HUES48 (cell line): ENCODE measurements at regions not wholly inside any gene's neighbourhood (a gene's known extent, or its start where the extent isn't known, plus 50 kb on each side); places are given as distances from the start of the nearest gene placed in this dataset.

Experiments used
- H3K27ac ChIP-seq: one replicate; pipeline ENCODE4 v1.7.0; 2013; ENCODE audit warnings: low read depth, low read length, inconsistent platforms
- H3K27me3 ChIP-seq: 2 replicates; pipeline ENCODE4 v1.6.1; 2013; ENCODE audit warnings: mild to moderate bottlenecking, low read length; ENCODE audit not compliant: control insufficient read depth, insufficient read depth
- H3K36me3 ChIP-seq: 2 replicates; pipeline ENCODE4 v1.6.1; 2013; ENCODE audit warnings: low read length; ENCODE audit not compliant: control insufficient read depth, insufficient read depth
- H3K4me1 ChIP-seq: 2 replicates; pipeline ENCODE4 v1.6.1; 2013; ENCODE audit warnings: mild to moderate bottlenecking, low read length; ENCODE audit not compliant: control insufficient read depth, insufficient read depth
- H3K4me3 ChIP-seq: 2 replicates; pipeline ENCODE4 v1.5.1; 2013; ENCODE audit warnings: mild to moderate bottlenecking, low read depth, low read length
- H3K9ac ChIP-seq: 2 replicates; pipeline ENCODE4 v1.6.1; 2013; ENCODE audit warnings: mild to moderate bottlenecking, low read depth, low read length, moderate library complexity
- H3K9me3 ChIP-seq: 2 replicates; pipeline ENCODE4 v1.6.1; 2013; ENCODE audit warnings: low read length; ENCODE audit not compliant: control insufficient read depth, insufficient read depth

GRCh38 chr7:26522633-26523032, 231.0 kb downstream of the SNX10 start:
- no peak overlapping the region for H3K9ac ChIP-seq
- no peak overlapping the region for H3K27ac ChIP-seq
- H3K36me3 ChIP-seq, result no peaks in the 10 kb centered on the region

GRCh38 chr7:26525398-26526264, 234.0 kb downstream of the SNX10 start:
- Histone ChIP-seq H3K9ac (no peak overlapping the region), H3K9me3 (no peaks in the 10 kb centered on the region), H3K27me3 (no peaks in the 10 kb centered on the region), H3K4me3 (no peak overlapping the region), H3K27ac (no peak overlapping the region), H3K36me3 (no peaks in the 10 kb centered on the region), H3K4me1 (no peaks in the 10 kb centered on the region)

More at GRCh38 chr7:26522633-26523032, 231.0 kb downstream of the SNX10 start:
- H3K4me3 ChIP-seq, result no peak overlapping the region
- H3K4me1 ChIP-seq, result no peaks in the 10 kb centered on the region
- no peaks in the 10 kb centered on the region for H3K9me3 ChIP-seq
- H3K27me3 ChIP-seq, result no peaks in the 10 kb centered on the region

GRCh38 chr7:26526265-26526587, 234.6 kb downstream of the SNX10 start:
- Histone ChIP-seq H3K9ac (no peak overlapping the region), H3K36me3 (no peaks in the 10 kb centered on the region), H3K4me1 (no peaks in the 10 kb centered on the region), H3K4me3 (no peak overlapping the region), H3K27ac (no peak overlapping the region), H3K9me3 (no peaks in the 10 kb centered on the region), H3K27me3 (no peaks in the 10 kb centered on the region)

GRCh38 chr7:26531926-26532325, 240.3 kb downstream of the SNX10 start:
- Histone ChIP-seq H3K4me3 (no peak overlapping the region), H3K4me1 (no peaks in the 10 kb centered on the region), H3K27me3 (no peaks in the 10 kb centered on the region), H3K36me3 (no peaks in the 10 kb centered on the region), H3K9me3 (no peaks in the 10 kb centered on the region), H3K27ac (no peak overlapping the region), H3K9ac (no peak overlapping the region)

- no peak overlapping the region for H3K9ac ChIP-seq
- no peaks in the 10 kb centered on the region for H3K9me3 ChIP-seq
- H3K36me3 ChIP-seq, result no peaks in the 10 kb centered on the region
- no peaks in the 10 kb centered on the region for H3K4me1 ChIP-seq
- H3K4me3 ChIP-seq, result no peak overlapping the region
- no peaks in the 10 kb centered on the region for H3K27me3 ChIP-seq
- H3K27ac ChIP-seq, result no peak overlapping the region
Observed at GRCh38 chr7:26532471-26532870, 240.8 kb downstream of the SNX10 start.

- H3K27ac ChIP-seq, result no peak overlapping the region
- no peaks in the 10 kb centered on the region for H3K9me3 ChIP-seq
- no peak overlapping the region for H3K4me3 ChIP-seq
- no peaks in the 10 kb centered on the region for H3K27me3 ChIP-seq
- H3K9ac ChIP-seq, result no peak overlapping the region
- no peaks in the 10 kb centered on the region for H3K4me1 ChIP-seq
- no peaks in the 10 kb centered on the region for H3K36me3 ChIP-seq
Observed at GRCh38 chr7:26533217-26533616, 241.6 kb downstream of the SNX10 start.

GRCh38 chr7:26534649-26535482, 243.2 kb downstream of the SNX10 start:
- Histone ChIP-seq H3K36me3 (no peaks in the 10 kb centered on the region), H3K27me3 (no peaks in the 10 kb centered on the region), H3K4me3 (no peak overlapping the region), H3K9ac (no peak overlapping the region), H3K27ac (no peak overlapping the region), H3K9me3 (no peaks in the 10 kb centered on the region), H3K4me1 (no peaks in the 10 kb centered on the region)

GRCh38 chr7:26535483-26536007, 243.9 kb downstream of the SNX10 start:
- H3K4me1 ChIP-seq, result no peaks in the 10 kb centered on the region
- no peaks in the 10 kb centered on the region for H3K36me3 ChIP-seq
- no peak overlapping the region for H3K9ac ChIP-seq
- H3K27ac ChIP-seq, result no peak overlapping the region
- no peak overlapping the region for H3K4me3 ChIP-seq
- H3K9me3 ChIP-seq, result no peaks in the 10 kb centered on the region
- no peaks in the 10 kb centered on the region for H3K27me3 ChIP-seq

- H3K36me3 ChIP-seq, result no peaks in the 10 kb centered on the region
- H3K27me3 ChIP-seq, result no peaks in the 10 kb centered on the region
- no peak overlapping the region for H3K27ac ChIP-seq
- H3K9ac ChIP-seq, result no peak overlapping the region
- no peaks in the 10 kb centered on the region for H3K4me1 ChIP-seq
- H3K9me3 ChIP-seq, result no peaks in the 10 kb centered on the region
- H3K4me3 ChIP-seq, result no peak overlapping the region
Observed at GRCh38 chr7:26538216-26538615, 246.6 kb downstream of the SNX10 start.

GRCh38 chr7:26538689-26539088, 247.0 kb downstream of the SNX10 start:
- no peak overlapping the region for H3K27ac ChIP-seq
- H3K4me3 ChIP-seq, result no peak overlapping the region
- H3K9me3 ChIP-seq, result no peaks in the 10 kb centered on the region
- H3K9ac ChIP-seq, result no peak overlapping the region
- no peaks in the 10 kb centered on the region for H3K36me3 ChIP-seq
- no peaks in the 10 kb centered on the region for H3K27me3 ChIP-seq
- H3K4me1 ChIP-seq, result no peaks in the 10 kb centered on the region

GRCh38 chr7:26543340-26543739, 251.7 kb downstream of the SNX10 start:
- no peaks in the 10 kb centered on the region for H3K27me3 ChIP-seq
- no peak overlapping the region for H3K4me3 ChIP-seq
- no peak overlapping the region for H3K9ac ChIP-seq
- no peaks in the 10 kb centered on the region for H3K4me1 ChIP-seq
- H3K36me3 ChIP-seq, result no peaks in the 10 kb centered on the region
- no peaks in the 10 kb centered on the region for H3K9me3 ChIP-seq
- H3K27ac ChIP-seq, result no peak overlapping the region
